NB4 (cell line): ENCODE measurements at regions not wholly inside any gene's neighbourhood (a gene's known extent, or its start where the extent isn't known, plus 50 kb on each side); places are given as distances from the start of the nearest gene placed in this dataset.
"Not testable (repeated sequence)": the region's sequence is repeated elsewhere in the genome, so short reads cannot be mapped to it uniquely, and the experiment has no call there.

Experiments
- POLR2A ChIP-seq: IDR thresholded peaks from 2 replicates; pipeline ENCODE4 v1.6.1; 2011; ENCODE audit warnings: mild to moderate bottlenecking; ENCODE audit not compliant: insufficient read length; ENCODE audit errors: extremely low read depth
- TF ChIP-seq, protein P1 (sequence below): IDR thresholded peaks from one replicate; pipeline ENCODE4 v1.5.1; 2012; ENCODE audit warnings: low read depth, low read length

DNA sequence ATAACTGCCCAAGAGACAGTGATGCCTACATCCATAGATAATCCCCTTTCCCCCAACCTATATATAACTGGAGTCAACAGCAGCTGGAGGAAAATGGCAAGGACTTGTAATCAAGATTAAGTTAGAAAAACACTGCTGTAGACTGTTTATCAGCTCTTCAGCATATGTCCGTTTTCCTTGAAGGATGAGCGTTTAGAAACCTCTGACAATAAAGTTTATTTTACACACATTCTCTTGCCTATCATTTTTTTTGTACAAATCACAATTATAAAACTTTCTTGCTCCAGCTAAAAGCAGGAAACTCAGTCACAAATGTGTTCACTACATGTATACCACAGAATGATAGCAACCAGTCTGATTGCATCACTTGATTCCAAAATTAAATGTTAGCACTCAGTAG, 50.8 kb downstream of the PPIAL4G start:
- TF ChIP-seq, protein P1, sequence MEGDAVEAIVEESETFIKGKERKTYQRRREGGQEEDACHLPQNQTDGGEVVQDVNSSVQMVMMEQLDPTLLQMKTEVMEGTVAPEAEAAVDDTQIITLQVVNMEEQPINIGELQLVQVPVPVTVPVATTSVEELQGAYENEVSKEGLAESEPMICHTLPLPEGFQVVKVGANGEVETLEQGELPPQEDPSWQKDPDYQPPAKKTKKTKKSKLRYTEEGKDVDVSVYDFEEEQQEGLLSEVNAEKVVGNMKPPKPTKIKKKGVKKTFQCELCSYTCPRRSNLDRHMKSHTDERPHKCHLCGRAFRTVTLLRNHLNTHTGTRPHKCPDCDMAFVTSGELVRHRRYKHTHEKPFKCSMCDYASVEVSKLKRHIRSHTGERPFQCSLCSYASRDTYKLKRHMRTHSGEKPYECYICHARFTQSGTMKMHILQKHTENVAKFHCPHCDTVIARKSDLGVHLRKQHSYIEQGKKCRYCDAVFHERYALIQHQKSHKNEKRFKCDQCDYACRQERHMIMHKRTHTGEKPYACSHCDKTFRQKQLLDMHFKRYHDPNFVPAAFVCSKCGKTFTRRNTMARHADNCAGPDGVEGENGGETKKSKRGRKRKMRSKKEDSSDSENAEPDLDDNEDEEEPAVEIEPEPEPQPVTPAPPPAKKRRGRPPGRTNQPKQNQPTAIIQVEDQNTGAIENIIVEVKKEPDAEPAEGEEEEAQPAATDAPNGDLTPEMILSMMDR, result not testable (repeated sequence)
- TF ChIP-seq POLR2A, result not testable (repeated sequence)
